HG03354 (cell line): ENCODE measurements at regions not wholly inside any gene's neighbourhood (a gene's known extent, or its start where the extent isn't known, plus 50 kb on each side); places are given as distances from the start of the nearest gene placed in this dataset.

ENCODE experiments used
- ATAC-seq: cut with Tn5 transposase; IDR thresholded peaks from one replicate; pipeline ENCODE4 v1.9.1; 2021; ENCODE audit warnings: mild to moderate bottlenecking; ENCODE audit not compliant: unreplicated experiment, poor library complexity, severe bottlenecking

DNA sequence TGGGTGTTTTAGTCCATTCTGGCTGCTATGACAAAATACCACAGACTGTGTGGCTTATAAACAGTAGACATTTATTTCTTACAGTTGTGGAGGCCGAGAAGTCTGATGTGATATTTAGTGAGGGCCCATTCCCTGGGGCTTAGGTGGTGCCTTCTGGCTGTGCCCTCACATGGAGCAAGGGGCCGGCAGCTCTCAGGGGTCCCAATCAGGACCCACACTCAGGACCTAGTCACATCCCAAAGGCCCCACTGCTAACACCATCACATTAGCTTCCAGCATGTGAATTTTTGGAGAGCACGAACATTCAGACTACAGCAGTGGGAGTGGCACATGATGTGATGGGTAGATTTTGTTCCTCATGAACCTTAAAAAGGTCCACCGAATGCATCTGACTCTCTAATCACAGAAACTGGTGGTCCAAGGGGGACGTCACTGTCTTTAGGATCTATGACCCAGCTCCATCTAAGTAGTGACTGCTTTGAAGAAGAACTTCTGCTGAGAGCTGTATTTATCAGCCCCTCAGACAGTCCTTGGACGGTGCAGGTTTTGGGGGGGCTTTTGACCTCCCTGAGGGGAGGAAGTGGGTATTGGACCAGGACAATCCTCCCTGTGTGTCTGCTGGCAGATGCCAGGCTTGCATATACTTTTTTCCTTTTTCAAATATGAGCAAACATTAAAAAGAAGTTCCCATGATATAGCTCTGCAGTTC lies 154.5 kb upstream of the ZNF32 start:
- no peak for ATAC-seq

DNA sequence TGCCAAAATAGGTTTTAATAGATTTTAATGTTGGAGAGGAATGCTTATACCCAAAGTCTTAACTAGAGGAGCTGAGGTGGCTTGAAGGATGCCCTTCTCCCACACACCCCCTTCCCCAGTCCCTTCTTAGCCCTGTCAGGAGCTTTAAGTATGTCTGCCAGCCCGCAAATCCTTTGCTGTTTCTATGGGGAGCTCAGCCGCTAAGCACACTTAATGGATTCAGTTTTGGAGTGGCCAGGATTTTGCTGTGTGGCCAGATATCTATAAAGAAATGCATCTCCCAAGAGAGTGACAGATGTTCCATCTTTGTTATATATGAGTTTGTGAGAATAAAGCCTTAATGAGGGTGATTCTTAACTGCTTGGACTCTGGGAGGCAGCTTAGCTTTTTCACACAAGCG lies 152.9 kb upstream of the ZNF32 start:
- no peak for ATAC-seq

DNA sequence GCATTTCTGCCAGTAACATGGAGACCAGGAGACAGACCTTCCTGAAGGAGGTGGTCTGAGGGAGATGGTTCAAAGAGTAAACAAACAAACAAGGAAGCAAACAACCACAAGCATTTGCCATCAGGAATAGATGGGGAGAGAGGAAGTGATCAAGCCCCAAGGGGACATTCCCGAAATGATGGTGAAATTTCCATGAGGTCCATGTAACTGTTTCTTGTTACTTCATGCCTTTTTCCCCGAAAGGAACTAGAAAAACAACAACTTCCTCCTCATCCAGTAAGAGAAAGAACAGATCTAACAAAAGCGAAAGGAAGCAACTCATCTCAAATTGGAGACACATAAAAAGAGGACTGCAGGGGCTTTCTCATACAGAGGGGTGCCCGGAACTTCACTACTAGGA lies 152.5 kb upstream of the ZNF32 start:
- ATAC-seq, result no peak

DNA sequence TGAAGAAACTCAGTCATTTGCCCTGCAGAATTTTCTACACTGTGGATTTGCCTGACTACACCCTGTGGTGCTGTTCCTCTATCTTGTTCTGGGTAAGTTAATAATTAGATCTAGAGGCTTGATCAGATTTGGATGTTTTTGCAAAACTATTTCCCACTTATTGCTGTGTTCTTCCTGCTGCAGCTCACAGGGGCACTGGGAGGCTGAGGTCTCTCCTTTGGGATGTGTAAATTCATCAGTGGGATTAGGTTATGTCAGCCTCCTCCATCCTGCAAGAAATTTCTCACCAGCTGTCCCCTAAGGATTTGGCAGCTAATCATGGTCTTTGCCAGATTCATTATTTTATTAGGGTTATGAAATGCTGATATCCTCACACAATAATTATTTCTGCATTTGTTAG lies 148.1 kb upstream of the ZNF32 start:
- ATAC-seq, result no peak

DNA sequence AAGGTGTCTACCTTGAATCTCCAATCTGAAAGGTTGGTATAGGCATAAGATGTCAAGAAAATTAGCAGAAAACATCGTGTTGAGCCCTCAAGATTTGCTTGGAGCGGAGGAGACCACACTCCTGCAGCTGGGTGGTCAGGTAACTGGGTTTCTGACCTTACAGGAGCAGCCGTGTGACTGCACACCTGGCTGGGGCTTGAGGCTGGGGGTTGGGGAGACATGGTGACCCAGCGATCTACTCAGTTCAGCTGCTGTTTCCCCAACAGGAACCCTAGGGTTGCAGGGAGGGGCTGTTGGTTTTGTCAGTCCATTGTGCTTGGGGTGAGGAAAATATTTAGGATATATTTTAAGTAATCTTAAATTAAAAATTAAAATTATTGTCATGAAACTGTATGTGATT lies 147.0 kb upstream of the ZNF32 start:
- no peak for ATAC-seq

DNA sequence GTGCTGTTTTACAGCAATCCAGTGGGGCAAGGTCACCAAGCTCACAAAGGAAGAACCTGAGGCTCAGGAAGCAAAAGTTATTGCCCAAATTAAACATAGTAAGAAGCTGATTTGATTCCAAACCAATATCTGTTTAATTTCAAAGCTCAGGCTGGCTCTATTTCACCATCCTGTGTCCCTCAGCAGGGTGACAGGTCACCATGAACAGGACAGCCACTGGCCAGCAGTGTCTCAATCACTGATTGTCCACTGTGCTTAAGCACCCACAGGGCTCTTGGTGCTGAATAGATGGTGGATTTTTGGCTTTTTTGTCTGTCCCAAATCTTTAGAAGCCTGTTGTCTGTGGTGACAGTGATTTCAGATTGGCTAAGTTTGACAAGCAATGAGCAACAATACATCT lies 146.4 kb upstream of the ZNF32 start:
- no peak for ATAC-seq

DNA sequence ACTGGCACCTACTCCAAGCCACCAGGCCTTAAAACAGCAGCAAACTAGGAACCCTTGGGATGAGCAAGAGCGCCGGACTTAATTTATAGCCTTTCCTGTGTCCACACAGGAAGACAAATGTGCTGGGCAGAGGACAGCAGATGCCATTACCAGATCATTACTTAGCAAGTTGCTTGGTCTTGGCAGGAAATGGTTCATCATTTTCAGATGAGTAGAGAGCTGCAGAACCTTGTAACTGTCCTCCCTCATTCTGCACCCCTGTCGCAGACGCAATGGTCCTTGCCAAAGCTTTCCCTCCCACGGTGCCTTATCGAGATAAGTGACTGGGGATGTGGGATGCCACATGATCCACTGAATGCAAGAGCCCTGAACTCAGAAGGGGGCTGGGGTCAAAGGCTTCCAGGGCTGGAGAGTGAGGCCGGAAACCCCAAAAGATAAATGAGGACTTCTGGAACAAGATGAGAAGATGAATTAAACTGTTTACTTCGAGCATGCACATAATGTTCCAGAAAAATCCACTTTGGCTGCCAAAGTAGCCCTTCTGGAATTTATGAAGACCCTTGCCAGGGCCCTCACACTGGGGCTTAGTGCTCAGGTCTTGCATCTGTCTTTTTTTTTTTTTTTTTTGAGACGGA lies 145.6 kb upstream of the ZNF32 start:
- ATAC-seq, result no peak

DNA sequence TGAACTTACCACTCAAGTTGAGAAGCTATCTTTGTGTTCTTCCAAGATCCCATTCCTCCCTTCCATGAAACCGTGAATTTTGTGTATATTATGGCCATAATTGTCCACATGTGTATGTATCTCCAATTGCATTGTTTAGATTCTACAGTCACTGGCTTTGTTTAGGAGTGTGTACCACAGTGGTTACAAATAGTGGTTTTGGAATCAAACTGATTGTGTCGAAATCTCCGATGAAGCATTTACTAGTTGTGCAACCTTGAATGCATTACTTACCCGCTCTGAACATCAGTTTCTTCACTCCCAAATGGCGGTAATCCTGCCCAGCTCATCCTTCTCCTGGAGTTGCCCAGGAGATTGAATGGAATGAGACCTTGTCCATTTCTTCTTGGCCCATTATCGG lies 145.0 kb upstream of the ZNF32 start:
- no peak for ATAC-seq

DNA sequence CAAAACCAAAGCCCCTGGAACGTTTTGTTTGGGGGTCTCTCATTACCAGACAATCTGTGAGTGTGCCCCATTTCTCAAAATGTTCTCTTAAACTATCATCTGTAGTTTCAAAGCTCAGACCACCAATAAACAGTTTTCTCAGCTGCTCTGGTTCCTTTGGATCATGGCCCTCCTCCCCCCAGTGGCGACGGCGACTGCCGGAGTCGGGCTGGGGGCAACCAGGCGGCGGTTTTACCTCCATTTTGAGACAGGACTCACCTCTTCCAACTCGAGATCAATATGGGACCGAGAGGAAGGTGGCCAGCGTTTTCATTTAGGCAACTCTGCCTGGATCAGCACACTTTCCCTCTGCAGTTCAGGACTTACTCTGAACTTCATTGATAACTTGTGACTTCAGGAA lies 141.5 kb upstream of the ZNF32 start:
- no peak for ATAC-seq

DNA sequence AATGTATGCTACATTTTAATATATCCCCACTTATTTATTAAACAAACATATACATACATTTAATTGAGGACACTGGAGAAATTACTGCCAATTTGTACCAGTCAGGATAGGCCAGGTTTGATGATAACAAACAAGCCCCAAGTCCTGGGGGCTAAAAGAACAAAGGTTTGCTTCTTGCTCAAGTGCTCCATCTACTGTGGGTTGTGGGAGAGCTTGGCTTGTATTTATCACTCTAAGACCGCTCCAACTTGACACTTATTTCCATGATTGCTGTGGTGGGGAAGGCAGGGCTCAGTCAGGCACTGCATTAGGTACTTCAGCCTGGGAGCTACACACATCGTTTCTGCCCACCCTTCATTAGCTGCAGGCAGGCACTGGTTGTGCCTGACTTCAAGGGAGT lies 136.6 kb upstream of the ZNF32 start:
- ATAC-seq, result no peak

DNA sequence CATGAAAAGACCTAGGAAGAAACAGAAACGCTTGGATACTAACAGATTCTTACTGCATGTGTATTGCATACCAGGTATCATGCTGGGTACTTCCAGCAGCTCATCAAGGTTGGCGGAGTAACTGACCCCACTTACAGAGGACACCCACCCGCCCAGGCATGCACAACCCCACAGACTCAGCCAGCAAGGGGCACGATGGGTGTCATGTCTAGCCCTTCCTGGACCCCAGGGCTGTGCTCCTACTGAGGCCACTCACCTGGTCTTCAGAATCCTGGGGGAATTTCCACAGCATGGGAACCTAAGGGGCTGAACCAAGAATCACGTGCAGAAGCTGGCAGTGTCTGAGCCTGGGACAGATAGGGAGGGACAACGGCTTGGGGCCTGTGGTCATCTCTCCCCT lies 134.1 kb upstream of the ZNF32 start:
- no peak for ATAC-seq

DNA sequence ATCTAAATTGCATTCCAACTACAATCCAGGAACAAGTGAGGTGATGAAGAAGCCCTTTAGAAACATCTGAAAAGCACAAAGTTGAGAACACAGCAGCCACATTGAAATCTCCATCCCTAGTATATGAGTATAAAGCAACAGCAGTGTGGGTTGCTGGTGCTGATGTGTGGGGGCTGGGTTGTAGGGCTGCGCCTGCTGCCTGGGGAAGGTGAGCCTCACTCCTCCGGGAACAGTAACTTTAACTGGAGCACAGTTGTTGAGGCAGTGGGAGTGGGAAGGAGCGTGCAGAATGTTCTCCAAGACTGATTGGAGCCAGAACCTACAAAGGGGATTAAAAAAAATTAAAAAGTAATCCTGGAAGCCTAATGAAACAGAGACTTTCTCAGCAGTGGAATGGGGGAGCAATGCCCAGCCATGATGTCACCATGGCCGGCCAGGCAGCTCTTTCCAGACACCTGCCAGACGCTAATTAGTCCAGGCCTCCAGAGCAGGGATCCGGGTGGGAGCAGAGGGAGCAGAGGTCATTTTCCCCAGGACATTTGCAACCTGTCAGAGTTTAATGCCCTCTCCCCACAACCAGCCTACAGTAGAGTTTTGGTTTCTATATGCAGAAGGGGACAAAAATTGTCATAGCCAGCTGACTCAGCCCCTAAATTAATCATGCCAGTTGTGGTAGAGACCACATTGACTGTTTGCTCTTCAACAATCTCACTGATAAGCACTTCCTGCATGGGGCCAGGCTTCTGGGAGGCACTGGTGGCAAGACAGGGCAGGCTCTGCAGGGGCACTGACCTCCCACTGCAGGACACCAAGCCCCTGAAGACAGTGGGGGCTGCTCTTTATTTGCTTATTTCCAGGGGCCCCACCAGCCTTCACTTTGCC lies 133.0 kb upstream of the ZNF32 start:
- ATAC-seq, result peak; percentile 72

DNA sequence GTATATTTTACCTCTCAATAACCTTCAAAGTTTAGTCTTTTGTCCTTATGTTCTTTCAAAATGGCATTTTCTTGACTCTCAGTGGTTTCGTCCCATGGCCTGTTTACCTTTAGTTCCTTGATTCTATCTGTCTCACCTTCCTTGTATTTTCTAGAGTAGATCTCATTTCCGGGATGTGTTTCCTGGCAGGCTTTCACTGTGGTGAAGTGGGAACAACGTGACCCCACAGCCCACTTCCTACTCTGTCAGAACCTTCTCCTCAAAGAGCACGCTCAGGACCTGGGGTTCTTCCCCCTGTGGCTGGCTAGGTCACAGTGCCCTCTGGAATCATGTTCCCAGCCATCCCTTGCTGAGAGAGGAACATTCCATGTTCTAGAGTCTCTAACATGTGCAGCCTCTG lies 129.9 kb upstream of the ZNF32 start:
- ATAC-seq, result no peak

DNA sequence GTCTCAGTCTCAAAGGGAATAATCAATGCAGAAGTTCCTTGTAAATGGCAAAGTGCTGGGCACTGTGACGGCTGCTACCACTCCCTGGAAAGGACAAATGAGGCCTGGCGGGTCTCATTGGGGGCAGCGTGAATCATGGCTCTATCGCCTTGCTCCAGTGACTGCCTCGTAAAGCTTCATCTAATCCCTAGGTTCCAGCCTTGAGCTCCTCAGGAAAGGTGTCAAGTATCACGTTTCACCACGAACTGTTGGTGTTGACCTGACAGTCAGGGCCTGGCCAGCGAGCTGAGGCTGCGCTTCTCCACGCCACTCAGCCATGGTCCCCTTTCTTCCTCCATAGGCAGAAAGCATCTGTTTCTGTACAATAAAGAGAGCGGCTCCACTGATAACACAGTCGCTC lies 126.7 kb upstream of the ZNF32 start:
- ATAC-seq, result no peak

DNA sequence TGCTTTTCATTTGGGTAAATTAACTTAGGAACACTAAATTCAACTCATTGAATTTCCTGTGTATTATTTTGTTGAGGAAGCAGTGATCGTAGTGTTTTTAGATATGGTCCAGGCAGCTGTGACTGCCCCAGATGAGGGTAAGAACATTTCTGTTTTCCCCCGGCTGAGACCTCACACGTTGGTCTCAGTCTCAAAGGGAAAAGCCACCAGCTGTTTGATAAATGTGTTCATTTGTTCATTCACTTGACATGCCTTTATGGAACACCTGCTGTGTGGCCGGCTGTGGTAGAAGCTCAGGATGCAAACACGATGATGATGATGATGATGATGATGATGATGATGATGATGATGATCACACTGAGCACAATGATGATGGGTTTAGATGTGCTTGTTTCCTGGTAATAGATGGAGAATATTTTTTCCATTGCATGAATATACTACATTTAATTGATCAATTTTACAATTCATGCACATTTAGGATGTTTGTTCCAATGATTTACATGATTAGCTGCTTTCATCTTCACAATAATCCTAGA lies 125.6 kb upstream of the ZNF32 start:
- no peak for ATAC-seq

DNA sequence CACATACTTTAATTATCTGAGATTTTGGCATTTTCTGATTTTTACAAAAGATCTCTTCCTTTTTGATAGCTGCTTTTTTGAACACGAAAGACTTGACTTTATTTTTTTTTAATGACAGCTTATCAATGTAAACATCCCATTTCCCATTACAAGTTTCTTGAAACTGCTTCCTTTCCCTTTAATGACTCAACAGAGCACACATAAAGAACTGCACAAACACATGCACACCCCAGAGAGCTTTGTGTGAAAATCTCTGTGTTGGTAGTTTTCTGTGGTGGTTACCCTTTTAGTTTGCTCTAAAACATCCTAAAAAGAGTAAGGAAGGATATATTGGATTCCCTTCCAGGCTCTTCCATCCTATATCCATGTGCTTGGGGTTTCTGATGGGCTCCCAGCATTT lies 125.1 kb upstream of the ZNF32 start:
- no peak for ATAC-seq

DNA sequence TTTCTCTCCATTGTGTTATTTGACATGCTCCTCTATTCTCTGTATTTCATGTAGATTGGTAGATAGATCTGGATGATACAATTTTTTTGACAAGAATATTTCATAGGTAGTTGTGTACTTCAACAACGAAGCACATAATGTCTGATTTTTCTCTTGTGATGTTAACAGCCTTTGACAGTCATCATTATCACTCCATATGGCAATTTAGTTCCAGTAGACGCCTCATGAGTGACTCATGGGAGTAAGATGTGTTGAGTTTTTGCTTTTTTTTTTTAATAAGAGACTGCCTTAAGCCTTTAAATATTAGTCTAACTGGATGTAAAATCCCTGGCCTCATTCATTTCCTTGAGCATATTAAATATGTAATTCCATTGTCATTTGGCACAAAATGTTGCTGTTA lies 123.5 kb upstream of the ZNF32 start:
- no peak for ATAC-seq

DNA sequence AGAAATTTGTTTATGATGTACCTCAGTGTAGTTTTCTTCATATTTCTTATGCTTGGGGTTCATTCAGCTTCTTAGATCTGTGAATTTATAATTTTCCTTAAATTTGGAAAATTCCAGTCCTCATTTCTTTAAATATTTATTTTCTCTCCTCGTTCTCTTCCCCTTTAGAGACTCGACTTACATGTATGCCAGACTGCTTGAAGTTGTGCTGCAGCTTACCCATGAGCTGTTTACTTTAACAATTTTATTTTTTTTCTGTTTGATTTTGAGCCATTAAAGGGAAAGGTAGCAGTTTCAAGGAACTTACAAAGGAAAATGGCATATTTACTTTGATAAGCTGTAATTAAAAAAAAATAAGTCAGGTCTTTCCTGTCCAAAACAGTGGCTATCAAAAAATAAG lies 123.0 kb upstream of the ZNF32 start:
- ATAC-seq, result no peak

DNA sequence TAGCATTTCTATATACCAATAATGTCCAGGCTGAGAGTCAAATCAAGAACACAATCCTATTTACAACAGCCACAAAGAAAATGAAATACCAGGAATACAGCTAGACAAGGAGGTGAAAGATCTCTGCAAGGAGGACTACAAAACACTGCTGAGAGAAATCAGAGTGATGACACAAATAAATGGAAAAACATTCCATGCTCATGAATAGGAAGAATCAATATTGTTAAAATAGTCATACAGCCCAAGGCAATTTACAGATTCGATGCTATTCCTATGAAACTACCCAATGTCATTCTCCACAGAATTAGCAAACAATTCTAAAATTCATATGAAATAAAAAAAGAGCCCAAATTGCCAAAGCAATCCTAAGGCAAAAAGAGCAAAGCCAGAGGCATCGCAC lies 116.8 kb upstream of the ZNF32 start:
- no peak for ATAC-seq

DNA sequence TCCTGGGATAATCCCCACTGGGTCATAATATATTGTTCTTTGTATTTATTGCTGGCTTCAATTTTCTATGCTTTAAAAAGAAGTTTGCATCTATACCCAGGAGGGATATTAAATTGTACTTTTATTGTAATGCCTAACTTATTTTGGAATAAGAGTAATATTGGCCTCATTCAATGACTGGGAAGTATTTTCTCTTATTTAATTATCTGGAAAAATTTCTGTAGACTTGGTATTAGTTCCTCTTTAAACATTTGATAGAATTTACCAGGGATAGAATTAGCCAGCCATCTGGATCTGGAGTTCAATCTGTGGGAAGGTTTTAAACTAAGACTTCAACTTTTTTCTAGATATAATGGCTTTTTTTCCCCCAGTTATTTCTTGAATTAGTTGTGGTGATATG lies 115.2 kb upstream of the ZNF32 start:
- ATAC-seq, result no peak

DNA sequence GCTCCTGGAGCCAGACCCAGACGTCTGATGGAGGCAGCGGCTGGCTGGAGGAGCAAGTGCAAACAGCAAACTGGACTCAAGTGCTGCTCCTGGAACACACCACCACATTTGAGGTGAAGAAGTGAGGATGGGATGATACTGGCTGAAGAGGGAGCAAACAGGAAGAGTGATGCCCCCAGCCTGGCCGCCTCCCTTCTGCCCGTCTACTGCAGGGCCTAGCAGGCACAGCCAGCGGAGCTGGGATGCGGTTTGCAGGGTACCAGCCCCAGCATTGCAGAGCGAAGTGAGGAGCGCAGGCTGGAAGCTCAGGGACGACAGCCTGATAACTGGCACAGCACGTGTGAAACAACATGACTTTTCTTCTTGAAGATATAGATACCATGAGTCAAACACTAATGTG lies 111.8 kb upstream of the ZNF32 start:
- no peak for ATAC-seq
